GM18502 (cell line): ENCODE measurements at regions not wholly inside any gene's neighbourhood (a gene's known extent, or its start where the extent isn't known, plus 50 kb on each side); places are given as distances from the start of the nearest gene placed in this dataset.
"Not testable (repeated sequence)": the region's sequence is repeated elsewhere in the genome, so short reads cannot be mapped to it uniquely, and the experiment has no call there.

ENCODE experiments used
- ATAC-seq: cut with Tn5 transposase; IDR thresholded peaks from one replicate; pipeline ENCODE4 v1.9.1; 2021; ENCODE audit warnings: mild to moderate bottlenecking; ENCODE audit not compliant: unreplicated experiment, poor library complexity

DNA sequence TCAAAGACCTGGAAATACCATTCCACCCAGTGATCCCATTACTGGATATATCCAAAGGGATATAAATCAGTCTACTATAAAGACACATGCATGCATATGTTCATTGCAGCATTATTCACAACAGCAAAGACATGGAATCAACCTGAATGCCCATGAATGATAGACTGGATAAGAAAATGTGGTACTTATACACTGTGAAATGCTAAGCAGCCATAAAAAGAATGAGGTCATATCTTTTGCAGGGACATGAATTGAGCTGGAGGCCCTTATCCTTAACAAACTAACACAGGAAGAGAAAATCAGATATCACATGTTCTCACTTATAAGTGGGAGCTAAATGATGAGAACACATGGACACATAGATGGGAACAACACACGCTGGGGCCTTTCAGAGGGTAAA lies 174.0 kb upstream of the GIMD1 start:
- ATAC-seq: not testable (repeated sequence)

DNA sequence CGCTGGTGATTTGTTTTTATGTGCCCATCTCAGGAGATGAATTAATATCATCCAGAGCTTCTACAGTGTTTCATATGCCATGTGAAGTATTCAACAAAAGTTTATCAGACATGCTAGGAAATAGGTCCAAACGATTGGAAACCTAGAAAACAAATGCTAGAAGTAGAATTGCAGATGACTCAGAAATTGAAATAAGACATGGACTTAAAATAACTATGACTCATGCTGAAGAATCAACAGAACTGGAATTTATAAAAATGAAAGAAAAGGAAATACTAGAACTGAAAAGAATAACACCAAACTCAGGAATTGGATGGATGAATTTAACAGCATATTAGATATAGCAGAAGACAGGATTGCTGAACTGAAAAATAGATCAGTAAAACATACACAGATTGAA lies 172.7 kb upstream of the GIMD1 start:
- no peak for ATAC-seq

DNA sequence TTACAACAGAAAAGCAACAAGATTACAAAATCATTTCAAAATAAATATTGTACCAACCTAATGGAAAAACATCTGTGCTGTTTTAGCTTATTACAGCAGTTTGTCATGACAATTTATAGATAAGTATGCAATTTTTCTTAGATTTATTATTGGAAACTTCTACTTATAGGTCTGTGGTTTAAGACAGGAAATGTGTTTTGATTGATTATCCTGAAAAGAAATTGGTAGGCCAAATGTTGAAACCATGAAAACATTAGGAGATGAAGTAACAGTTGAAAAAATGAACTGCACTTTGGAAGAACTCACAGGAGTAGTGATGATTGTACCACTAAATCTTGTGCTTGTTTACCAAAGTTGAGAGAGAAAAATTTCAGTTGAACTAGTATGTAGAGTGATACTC lies 162.2 kb upstream of the GIMD1 start:
- no peak for ATAC-seq

DNA sequence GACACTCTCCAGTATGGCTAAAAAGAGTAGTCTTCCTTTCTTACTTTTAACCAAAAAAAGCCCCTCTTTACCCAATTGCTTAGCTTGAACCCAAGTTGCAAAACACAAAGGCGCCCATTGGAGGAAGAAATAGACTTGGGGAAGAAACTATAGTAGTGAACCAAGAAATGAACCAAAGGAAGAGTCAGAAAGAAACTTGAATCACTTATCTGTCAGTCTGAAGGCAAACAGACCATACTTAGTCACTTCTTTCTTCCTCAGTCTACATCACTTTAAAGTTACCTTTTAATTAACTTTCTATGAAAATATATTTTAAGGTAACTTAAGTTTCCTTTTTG lies 161.4 kb upstream of the GIMD1 start:
- no peak for ATAC-seq

DNA sequence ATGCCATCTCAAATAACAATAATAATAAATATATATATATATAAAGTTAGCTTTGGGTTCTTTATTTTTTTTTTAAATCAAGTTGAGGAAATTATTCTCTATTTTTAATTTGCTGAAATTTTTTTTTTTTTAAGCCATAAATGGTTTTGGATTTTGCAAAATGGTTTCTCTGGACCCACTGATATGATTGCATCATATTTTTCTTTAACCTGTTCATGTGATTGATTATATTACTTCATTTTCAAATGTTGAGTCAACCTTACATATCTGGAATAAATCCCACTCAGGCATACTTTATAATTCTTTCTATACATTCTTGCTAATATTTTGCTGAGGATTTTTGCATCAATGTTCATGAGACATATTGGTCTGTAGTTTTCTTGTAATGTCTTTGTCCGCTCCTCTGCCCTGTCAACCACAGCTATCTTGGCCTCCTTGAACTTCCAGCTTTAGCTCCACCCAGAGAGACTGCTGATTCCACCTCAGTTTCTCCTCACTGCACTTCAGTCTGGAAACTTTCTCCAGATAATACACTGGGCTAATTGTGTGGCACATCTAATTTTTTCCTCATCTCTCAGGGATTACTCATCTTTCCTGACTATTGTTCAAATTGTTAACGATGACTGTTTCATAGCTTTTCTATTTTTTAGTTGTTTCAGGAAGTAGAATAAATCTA lies 160.9 kb upstream of the GIMD1 start:
- ATAC-seq: no peak

DNA sequence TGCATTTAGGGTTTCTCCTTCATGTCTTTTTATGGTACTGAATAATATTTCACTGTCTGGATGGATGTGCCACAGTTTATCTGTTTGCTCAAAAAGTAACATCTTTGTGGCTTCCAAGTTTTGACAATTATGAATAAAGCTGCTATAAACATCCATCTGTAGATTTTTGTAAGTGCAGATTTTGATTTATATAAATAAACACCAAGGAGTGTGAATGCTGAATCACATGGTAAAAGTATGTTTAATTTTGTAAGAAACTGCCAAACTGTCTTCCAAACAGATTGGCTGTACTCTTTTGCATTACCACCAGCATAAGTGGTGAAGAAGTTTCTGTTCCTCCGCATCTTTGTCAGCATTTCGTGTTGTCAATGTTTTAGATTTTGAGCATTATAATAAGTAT lies 158.7 kb upstream of the GIMD1 start:
- no peak for ATAC-seq

DNA sequence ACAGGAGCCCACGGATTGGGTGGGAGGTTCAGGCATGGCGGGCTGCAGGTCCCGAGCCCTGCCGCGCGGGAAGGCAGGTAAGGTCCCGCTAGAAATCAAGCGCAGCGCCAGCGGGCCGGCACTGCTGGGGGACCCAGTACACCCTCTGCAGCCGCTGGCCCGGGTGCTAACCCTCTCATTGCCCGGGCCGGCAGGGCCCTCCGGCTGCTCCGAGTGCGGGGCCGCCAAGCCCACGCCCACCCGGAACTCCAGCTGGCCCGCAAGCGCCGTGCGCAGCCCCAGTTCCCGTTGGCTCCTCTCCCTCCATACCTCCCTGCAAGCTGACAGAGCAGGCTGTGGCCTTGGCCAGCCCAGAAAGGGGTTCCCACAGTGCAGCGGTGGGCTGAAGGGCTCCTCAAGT lies 156.8 kb upstream of the GIMD1 start:
- not testable (repeated sequence) for ATAC-seq

DNA sequence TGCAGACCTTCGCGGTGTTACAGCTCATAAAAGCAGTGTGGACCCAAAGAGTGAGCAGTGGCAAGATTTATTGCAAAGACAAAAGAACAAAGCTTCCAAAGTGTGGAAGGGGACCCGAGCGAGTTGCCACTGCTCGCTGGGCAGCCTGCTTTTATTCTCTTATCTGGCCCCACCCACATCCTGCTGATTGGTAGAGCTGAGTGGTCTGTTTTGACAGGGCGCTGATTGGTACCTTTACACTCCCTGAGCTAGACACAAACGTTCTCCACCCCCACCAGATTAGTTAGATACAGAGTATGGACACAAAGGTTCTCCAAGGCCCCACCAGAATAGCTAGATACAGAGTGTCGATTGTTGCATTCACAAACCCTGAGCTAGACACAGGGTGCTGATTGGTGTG lies 156.2 kb upstream of the GIMD1 start:
- not testable (repeated sequence) for ATAC-seq

DNA sequence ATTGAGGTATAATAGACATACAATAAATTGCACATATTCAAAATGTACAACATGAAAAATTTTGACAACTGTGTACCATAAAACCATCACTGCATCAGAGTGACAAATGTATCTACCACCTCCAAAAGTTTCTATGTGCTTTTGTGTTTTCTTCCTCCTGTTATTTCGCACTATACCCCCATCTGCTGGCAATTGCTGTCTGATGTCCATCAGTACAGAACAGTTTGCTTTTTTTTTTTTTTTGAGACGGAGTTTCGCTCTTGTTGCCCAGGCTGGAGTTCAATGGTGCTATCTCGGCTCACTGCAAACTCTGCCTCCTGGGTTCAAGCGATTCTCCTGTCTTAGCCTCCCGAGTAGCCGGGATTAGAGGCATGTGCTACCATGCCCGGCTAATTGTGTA lies 154.3 kb upstream of the GIMD1 start:
- ATAC-seq: no peak

DNA sequence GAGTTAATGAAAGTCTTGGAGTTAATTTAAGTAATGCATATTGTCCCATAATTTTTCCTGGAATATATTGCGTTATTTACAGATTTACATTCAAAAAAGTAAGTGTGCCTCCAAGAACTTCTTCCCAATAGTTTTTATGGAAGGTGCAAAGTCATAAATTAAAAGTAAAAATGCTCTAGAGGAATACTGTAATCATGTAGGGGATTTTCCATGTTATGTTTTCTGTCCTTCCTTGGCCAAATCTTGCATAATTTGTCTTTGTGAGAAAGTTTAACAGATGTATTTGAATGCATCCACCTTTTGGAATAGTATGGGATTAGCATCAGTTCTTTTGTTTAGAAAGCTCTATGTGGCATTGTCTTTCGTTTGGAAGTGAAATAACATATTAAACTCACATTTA lies 144.1 kb upstream of the GIMD1 start:
- ATAC-seq: no peak

DNA sequence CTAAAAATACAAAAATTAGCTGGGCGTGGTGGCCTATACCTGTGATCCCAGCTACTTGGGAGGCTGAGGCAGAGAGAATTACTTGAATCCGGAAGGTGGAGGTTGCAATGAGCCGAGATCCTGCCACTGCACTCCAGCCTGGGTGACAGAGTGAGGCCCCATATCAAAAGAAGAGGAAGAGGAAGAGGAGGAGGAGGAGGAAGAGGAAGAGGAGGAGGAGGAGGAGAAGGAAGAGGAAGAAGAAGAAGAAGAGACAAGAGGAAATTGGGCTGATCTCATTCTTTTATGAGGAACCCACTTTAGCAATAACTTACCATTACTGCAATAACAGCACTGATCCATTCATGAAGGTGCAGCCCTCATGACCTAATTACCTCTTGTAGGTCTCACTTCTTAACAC lies 138.9 kb upstream of the GIMD1 start:
- ATAC-seq: no peak

DNA sequence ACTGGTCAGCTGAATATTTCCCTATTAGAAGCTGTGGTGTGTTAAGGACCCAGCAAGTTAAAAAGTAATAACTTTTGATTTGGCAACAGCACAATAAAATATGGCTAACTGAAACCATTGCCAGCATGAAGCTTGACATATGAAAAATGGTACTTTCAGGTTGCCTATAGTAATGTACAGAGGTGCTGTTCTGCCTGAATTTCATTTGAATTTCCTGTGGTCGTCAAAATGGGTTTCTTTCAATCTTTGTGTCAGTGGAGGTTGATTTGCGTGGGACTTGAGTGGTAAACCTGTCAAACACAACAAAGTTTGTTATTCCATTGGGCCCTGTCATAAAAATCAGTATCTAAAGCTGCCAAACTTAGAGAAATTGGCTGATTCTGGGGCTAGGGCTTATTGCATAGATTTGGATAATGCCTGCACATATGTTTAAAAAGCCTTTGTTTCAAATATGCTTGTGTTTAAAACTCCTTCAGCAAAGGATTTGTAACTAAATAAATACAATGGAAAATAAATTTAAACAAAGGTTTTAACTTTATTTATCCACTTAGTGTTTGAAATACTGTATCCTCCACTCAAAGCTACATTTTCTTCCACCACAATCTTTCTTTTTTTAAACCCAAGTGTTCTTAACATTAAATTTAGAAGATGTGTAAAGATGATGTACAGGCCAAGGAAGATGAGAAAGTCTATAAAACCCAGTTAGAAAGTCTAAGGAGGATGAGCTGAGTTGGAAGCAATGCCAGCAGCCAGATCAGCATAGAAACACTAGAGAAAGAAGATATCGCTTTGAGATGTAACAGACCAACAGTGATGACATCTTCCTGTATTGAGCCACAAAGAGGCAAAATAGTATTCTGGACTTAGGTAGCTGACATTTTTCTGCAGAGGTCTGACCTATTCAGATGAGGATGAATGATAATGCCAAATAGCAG lies 134.8 kb upstream of the GIMD1 start:
- no peak for ATAC-seq

DNA sequence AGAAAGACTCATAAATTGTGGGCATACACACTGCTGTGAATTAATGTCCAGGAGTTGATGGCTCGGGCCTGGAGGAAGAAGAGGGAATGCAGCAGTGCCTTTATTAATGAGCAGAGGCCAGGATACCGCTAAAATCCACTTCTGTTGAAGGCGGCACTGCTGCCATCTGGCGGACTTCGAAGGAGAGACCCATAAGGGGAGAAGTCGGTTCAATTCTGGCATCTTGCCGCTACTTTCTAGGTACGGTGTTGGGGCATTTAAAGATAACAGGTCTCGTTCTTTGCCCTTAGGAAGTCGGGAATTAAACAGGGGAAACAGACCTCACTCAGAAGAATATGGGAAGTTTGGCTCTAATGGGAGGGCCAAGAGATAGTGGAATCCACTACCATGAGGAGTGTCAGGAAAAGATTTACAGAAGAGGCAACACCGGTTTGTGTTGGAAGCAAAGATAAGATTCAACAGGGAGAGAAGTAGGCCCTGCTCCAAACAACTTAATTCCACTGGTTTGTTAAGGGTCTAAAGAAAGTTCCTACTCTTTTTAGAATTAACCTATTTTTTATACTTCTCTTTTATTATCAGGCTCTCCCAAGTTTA lies 133.6 kb upstream of the GIMD1 start:
- peak; percentile 84 for ATAC-seq

DNA sequence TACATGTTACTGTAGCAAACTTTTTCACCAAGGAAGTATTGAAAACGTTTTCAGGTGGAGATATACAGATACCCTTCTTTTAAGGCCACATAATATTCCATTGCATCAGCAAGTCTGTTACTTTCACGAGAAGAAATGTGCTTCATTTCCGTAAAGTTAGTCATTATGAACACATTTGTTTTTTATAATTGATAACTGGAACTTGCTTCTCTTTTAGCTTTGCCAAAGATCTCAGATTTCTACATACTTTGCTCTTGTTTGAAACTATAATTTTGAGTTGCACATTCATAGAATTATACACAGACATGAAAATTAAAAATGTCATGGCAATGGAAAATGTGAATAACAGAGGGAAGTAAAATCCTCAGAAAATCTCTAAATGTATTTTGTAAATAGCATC lies 128.7 kb upstream of the GIMD1 start:
- no peak for ATAC-seq

DNA sequence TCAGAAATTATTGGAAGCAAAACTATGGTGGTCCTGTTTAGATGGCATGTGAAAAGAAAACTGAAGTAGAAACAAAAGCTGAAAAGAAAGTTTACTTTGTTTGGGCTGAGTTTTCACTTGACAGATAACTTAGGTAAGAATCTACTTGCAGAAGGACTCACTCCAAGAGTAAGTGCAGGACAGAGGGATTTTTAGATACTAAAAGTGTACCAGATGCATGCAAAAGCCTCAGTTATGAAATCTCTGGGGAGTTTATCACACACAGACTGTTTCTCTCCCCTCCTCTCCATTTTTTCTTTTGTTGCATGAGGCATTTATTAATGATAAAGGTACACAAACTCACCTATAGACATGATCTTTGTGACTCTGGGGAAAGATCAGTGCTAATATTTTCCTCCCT lies 127.5 kb upstream of the GIMD1 start:
- ATAC-seq: no peak

DNA sequence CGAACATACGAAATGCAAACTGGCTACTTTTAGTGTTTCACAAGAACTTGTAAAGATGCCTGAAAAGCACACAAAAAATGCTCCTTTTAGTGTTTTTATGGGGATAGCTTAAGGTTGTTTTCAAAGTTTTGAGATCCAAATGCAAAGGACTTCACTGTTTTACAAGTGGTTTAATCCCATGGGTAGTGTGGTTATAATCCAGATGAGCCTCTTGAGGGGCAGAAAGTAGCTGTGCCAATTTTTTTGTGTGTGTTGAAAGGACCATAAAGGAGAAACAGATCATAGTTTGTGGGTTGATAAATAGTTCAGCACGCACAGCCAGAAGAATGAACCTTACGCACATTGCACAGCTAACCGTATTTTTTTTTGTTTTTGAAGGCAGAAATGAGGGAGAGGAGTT lies 126.9 kb upstream of the GIMD1 start:
- no peak for ATAC-seq

DNA sequence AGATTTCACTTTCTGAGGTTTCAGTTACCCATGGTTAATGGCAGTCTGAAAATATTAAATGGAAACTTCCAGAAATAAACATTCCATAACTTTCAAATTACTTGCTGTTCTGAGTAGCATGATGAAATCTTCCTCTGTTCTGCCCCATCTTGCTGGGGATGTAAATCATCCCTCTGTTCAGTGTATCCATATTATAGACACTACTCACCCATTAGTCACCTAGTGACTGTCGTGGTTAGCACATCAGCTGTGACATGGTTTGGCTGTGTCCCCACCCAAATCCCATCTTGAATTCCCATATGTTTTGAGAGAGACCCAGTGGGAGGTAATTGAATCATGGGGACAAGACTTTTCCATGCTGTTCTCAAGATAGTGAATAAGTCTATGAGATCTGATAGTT lies 125.5 kb upstream of the GIMD1 start:
- ATAC-seq: no peak

DNA sequence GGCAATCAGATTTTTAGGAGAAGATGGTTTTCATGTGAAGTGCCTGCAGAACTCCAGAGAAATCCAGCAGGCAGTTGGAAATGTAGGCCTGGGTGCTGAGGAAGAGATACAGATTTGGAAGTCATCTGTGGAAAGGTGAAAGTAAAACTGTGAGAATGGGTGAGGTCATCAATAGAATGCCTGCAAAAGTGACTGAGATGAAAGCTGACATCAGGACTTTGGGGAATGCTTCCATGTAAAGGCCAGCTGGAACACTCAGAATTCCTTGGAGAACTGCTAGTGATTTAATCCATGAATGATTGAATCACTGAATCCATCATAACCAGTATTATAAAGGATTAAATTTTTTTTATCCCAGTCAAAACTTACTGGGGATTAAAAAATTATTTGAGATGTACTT lies 124.5 kb upstream of the GIMD1 start:
- no peak for ATAC-seq

DNA sequence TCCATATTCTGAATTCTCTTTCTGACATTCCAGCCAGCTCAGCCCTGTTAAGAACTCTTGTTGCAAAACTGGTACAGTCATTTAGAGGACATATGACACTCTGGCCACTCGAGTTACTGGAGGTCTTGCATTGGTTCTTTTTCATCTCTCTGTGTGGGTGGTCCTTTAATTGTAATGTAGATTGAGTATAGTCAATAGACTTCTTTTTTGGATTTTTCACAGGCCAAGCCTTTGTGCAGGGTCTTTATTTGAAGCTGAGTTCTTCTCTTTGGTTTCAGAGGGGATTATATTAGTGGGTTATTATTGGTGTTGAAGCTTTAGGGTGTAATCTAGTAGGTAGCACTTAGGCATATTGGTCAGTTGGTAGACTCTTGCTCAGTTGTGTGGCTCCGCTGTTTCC lies 118.0 kb upstream of the GIMD1 start:
- ATAC-seq: no peak

DNA sequence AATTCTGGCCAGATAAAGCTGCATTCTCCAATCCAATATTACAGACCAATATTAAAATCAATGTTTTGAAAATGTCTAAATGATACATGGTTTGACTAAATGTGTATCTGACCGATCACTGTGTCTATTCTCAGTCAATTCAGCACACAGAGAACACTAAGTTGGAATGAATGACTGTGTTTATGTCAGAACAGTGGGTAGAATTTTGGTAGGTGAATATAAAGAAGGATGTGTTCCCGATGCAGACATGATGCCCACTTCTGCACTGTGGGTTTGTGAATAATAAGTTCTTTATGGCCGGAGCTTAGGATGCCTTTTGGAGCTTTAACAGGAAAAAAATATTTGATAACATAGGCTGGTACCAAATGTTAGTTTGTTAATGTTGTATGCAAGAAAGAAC lies 113.2 kb upstream of the GIMD1 start:
- no peak for ATAC-seq

DNA sequence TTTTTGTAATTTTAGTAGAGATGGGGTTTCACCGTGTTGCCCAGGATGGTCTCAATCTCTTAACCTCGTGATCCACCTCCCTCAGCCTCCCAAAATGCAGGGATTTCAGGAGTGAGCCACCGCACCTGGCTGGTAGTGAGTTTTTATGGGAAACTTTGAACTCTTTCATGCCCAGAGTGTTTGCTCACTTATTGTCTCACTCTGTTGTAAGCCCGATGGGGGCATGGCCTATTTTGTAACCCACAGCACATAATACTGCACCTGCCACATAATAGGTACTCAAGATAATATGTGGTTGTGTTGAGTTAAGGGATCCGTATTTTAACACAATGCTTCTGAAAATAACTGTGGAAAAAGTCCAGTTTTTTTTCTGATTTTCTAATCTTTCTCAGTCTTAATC lies 109.6 kb upstream of the GIMD1 start:
- no peak for ATAC-seq

DNA sequence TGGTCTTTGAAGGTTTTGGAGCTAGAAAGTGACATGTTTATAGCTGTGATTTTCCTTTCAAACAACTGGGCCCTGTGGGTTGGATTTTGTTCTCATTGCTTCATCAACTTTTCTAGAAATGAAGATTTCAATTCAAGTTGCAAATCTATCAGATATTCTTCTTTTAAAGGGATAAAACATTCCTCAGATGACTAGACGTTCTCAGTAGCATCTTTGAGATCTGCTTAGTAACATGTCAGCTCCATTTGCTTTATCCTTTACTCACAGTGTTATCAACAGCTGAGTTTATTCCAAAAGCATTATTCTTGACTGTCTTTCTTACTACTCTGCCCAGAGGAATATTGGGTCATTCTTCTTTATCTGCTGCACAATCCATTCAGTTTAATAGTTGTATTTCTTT lies 108.2 kb upstream of the GIMD1 start:
- no peak for ATAC-seq
